SKM-1 (cell line): ENCODE measurements at regions not wholly inside any gene's neighbourhood (a gene's known extent, or its start where the extent isn't known, plus 50 kb on each side); places are given as distances from the start of the nearest gene placed in this dataset.
"Not testable (repeated sequence)": the region's sequence is repeated elsewhere in the genome, so short reads cannot be mapped to it uniquely, and the experiment has no call there.

Source experiments
- DNase-seq: peaks from one replicate; lab custom pipeline; 2025; ENCODE audit not compliant: unreplicated experiment; lab: John Stamatoyannopoulos, UW

DNA sequence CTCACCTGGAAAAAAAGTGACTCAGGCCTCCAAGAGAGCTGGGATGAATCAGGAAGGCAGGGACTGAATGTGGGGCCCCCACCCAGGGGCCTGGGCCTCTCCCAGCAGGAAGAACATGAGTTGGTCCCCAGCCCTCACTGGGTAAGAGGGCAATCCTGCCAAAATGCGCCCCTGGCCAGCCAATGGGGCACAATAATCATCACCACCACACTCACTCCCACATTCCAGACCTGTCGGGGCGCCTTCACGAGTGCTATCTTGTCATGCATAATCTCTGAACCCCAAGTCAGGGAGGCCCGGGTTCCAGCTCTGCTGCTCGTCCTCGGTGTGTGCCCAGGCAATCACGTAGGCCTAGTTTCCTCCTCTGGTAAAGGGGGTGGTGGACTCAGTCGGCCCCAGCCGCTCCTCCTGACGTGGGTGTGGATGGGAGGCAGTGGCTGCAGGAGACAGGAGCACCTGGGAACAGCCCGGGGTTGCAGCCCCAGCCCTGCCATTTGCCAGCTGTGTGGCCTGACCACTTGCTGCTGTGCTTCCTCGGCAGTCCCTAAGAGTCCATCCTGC, 115.1 kb downstream of the CYP26B1 start:
- no peak for DNase-seq

DNA sequence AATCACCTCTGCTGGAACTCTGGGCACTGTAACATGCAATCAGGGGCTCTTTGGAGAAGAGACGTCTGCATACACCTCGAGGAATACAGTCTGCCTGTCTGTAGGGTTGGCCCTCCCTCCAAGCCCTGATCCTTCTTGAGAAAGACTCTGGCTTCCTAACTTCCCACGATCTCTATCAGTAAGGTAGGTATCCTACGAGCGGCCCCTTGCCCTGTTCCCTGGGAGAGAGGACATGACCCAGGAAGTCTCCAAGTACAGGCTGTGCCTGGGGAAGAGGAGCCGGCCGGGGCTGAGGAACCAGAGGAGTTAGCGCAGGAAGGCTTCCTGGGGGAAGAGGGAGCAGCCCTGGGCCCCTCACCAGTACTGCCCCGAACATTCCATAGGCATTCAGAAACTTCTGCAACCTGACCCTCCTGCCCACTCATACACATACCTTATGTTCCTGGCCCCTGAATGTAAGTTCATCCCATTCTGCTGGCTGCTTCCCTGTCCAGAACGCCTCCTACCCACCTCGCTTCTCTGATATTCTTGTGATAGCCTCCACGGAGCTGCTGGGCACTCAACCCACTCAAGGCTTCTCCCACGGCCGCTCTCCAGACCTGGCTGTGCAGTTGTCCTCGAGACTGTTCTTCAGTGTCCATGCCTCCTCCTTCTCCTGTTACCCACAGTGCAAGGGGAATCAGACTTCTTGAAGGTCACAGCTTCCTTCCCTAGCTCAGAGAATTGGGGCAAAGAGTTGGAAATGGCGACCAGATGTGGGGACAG, 116.1 kb downstream of the CYP26B1 start:
- no peak for DNase-seq

GRCh38 chr2:72028996-72029395, 118.7 kb downstream of the CYP26B1 start:
- DNase-seq = no peak

GRCh38 chr2:72028351-72028995, 119.2 kb downstream of the CYP26B1 start:
- DNase-seq = no peak

- DNase-seq = no peak
Measured at GRCh38 chr2:72027426-72028161, 120.1 kb downstream of the CYP26B1 start.

DNA sequence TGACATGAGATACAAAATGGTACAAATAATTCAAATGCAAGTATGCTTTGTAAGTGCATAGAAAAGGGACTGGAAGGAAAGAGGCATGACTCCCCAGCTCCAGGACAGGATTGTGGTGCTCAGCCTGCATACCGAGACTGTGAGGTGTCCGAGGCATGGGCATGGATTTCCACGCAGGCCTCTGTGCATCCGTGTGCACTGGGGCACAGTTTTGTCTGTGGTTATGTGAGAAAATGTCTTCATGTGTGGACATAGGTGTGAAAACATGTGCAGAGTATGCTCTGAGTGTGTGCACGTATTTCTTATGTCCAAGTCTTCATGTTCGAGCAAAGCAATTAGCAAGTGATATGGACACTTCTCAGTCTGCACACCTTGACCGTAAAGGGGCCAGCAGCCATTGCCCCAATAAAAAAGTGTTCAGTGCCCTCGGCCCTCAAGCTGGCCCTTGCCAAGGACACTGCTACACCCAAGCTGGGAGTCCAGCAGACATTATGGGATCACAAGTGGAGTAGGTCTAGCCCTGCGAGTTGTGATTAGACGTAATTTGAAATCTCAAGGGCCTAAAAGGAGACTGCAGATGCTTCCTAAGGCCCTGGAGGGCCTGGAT, 120.7 kb downstream of the CYP26B1 start:
- DNase-seq = no peak

GRCh38 chr2:72024451-72025175, 123.0 kb downstream of the CYP26B1 start:
- no peak for DNase-seq

GRCh38 chr2:72023678-72024390, 123.8 kb downstream of the CYP26B1 start:
- DNase-seq = no peak

DNA sequence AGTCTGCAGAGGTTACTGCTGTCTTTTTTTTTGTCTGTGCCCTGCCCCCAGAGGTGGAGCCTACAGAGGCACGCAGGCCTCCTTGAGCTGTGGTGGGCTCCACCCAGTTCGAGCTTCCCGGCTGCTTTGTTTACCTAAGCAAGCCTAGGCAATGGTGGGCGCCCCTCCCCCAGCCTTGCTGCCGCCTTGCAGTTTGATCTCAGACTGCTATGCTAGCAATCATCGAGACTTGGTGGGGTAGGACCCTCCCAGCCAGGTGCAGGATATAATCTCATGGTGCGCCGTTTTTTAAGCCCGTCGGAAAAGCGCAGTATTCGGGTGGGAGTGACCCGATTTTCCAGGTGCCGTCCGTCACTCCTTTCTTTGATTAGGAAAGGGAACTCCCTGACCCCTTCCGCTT, 126.3 kb downstream of the CYP26B1 start:
- DNase-seq = not testable (repeated sequence)

DNA sequence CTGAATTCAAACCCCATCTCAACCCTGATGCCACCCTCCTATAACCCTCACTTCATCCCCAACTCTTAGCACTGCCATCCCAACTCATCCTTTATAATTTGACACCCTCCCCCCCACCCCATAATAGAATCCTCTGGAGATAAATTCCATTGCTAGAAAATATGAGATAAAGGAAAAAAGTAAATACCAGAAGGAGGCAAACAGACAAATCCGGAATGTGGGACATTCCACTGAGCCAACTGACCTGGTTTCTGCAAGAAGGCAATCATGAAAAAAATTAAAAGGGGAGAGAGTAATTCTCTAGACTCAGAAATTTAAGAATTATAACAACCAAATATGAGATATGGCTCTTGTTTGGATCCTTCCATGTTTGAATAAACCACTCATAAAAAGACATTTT, 132.4 kb downstream of the CYP26B1 start:
- DNase-seq = no peak

GRCh38 chr2:72014831-72015230, 132.8 kb downstream of the CYP26B1 start:
- DNase-seq = no peak

GRCh38 chr2:72013726-72014125, 133.9 kb downstream of the CYP26B1 start:
- DNase-seq = no peak

DNA sequence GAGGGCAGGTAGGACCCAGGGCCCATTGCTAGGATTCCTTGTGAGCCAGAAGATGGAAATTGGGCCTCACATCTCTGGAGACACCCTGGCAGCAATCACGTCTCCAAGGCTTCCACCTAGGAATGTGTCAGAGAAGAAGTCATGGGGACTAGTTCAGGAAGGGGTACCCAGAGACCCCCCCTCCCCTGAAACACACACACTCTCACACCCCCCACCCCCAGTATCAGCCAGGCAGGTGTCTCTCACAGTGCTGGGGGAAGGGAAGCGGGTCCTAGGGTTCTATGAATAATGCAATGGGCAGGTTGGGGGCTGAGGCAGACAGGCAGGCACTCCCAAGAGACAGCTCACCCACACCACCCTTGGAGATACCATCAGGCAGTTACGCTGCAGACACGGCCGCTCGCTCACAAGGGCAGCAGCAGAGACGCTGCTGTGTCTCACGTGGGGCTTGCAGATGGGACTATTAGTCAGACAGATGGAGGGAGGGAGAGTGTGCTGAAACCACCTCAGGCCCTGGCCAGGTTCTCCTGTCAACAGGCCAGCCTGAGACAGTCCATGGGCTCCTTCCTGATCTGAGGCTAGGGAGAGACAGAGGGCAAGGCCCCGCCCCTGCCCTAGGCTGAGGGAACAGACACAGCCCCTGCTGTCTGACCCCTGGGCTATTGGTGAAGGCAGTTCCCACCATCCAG, 134.6 kb downstream of the CYP26B1 start:
- no peak for DNase-seq

- DNase-seq = no peak
Measured at GRCh38 chr2:72011791-72012190, 135.9 kb downstream of the CYP26B1 start.

DNA sequence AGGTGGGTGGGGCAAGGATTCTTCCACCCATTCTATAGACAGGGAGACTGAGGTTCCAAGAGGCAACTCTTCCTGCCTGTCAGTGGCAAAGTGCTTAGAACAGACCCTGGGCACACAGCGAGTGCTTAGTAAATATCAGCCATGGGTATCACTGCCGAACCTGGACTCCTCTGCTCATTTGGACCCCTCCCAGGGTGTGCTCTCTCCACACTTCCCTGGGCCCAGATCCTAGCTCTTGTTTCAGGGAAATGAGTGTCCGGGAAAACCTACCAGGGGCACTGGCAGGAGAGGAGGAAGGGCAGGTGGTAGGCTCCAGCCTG, 136.3 kb downstream of the CYP26B1 start:
- no peak for DNase-seq

- DNase-seq = no peak
Measured at GRCh38 chr2:72010647-72011369, 136.9 kb downstream of the CYP26B1 start.

- no peak for DNase-seq
Measured at GRCh38 chr2:72008608-72009007, 139.1 kb downstream of the CYP26B1 start.

- DNase-seq = no peak
Measured at GRCh38 chr2:72007402-72007801, 140.3 kb downstream of the CYP26B1 start.

- no peak for DNase-seq
Measured at GRCh38 chr2:72006188-72006736, 141.4 kb downstream of the CYP26B1 start.
